WTC11 (cell line): ENCODE measurements at regions not wholly inside any gene's neighbourhood (a gene's known extent, or its start where the extent isn't known, plus 50 kb on each side); places are given as distances from the start of the nearest gene placed in this dataset.

Experiments
- ATAC-seq: fragments of 200-7000 bp; cut with Tn5 transposase; 2 replicates; pipeline ENCODE4 v1.10.0; 2021; ENCODE audit warnings: mild to moderate bottlenecking, moderate library complexity
- CTCF ChIA-PET: fragments of 300-600 bp; sonication (Branson Sonifier 250); formaldehyde crosslinking; loops from one replicate; lab custom pipeline; 2021; ENCODE audit warnings: antibody characterized with exemption; lab: Charles Lee
- POLR2A ChIA-PET: fragments of 350-600 bp; sonication (Branson Sonifier 250); formaldehyde crosslinking; loops from one replicate; lab custom pipeline; 2021; ENCODE audit warnings: antibody characterized with exemption; lab: Charles Lee
- DNase-seq: peaks from one replicate; pipeline ENCODE4 v3.0.0; 2021; ENCODE audit warnings: low spot score
- H3K27ac Mint-ChIP-seq: 2 replicates; pipeline ENCODE4 v1.8.0; 2021; ENCODE audit warnings: mixed read lengths
- H3K27me3 Mint-ChIP-seq: 2 replicates; pipeline ENCODE4 v1.8.0; 2021; ENCODE audit warnings: low read depth, mild to moderate bottlenecking, moderate library complexity, mixed read lengths
- H3K36me3 Mint-ChIP-seq: 2 replicates; pipeline ENCODE4 v1.8.0; 2021; ENCODE audit warnings: mixed read lengths
- H3K4me1 Mint-ChIP-seq: 2 replicates; pipeline ENCODE4 v1.8.0; 2022; ENCODE audit warnings: mixed read lengths
- H3K4me3 Mint-ChIP-seq: 2 replicates; pipeline ENCODE4 v1.8.0; 2021; ENCODE audit warnings: mild to moderate bottlenecking, moderate library complexity, mixed read lengths
- H3K9me3 Mint-ChIP-seq: 2 replicates; pipeline ENCODE4 v1.8.0; 2021; ENCODE audit warnings: mixed read lengths
- ARID4B ChIP-seq: sonication (generic); formaldehyde crosslinking; IDR thresholded peaks from 2 replicates; pipeline ENCODE4 v1.8.0; 2023; ENCODE audit warnings: missing genetic modification reagents, mild to moderate bottlenecking, borderline replicate concordance
- ATF3 ChIP-seq: sonication (generic); formaldehyde crosslinking; conservative IDR thresholded peaks from 2 replicates; pipeline ENCODE4 v1.8.1; 2022; ENCODE audit warnings: mild to moderate bottlenecking, missing genetic modification reagents
- CREB1 ChIP-seq: sonication (generic); formaldehyde crosslinking; IDR thresholded peaks from 2 replicates; pipeline ENCODE4 v1.8.0; 2023; ENCODE audit warnings: mild to moderate bottlenecking, missing genetic modification reagents
- FOXP1 ChIP-seq: sonication (generic); formaldehyde crosslinking; IDR thresholded peaks from 2 replicates; pipeline ENCODE4 v1.8.0; 2022; ENCODE audit warnings: missing genetic modification reagents, mild to moderate bottlenecking, moderate library complexity, borderline replicate concordance
- HMGXB4 ChIP-seq: sonication (generic); formaldehyde crosslinking; IDR thresholded peaks from 2 replicates; pipeline ENCODE4 v1.8.1; 2023; ENCODE audit warnings: mild to moderate bottlenecking, moderate library complexity, missing genetic modification reagents
- JUN ChIP-seq: sonication (generic); formaldehyde crosslinking; IDR thresholded peaks from 2 replicates; pipeline ENCODE4 v1.8.0; 2023; ENCODE audit warnings: mild to moderate bottlenecking, missing genetic modification reagents
- NFATC4 ChIP-seq: fragments of 250-450 bp; sonication (Bioruptor Pico); IDR thresholded peaks from 2 replicates; pipeline ENCODE4 v1.9.0; 2021; ENCODE audit warnings: mild to moderate bottlenecking
- NFYB ChIP-seq: sonication (generic); formaldehyde crosslinking; conservative IDR thresholded peaks from 2 replicates; pipeline ENCODE4 v1.8.0; 2022; ENCODE audit warnings: low read depth, missing genetic modification reagents
- NR2C2 ChIP-seq: sonication (generic); formaldehyde crosslinking; IDR thresholded peaks from 2 replicates; pipeline ENCODE4 v1.8.0; 2022; ENCODE audit warnings: mild to moderate bottlenecking, missing genetic modification reagents
- PREB ChIP-seq: sonication (generic); formaldehyde crosslinking; IDR thresholded peaks from 2 replicates; pipeline ENCODE4 v1.8.1; 2022; ENCODE audit warnings: mild to moderate bottlenecking, missing genetic modification reagents, moderate library complexity, borderline replicate concordance
- PRRX2 ChIP-seq: fragments of 250-450 bp; sonication (Bioruptor Pico); IDR thresholded peaks from 2 replicates; pipeline ENCODE4 v1.8.0; 2021; ENCODE audit warnings: mild to moderate bottlenecking
- RELA ChIP-seq: sonication (generic); formaldehyde crosslinking; IDR thresholded peaks from 2 replicates; pipeline ENCODE4 v1.8.1; 2022; ENCODE audit warnings: missing genetic modification reagents, mild to moderate bottlenecking, borderline replicate concordance
- RORB ChIP-seq: fragments of 250-450 bp; sonication (Bioruptor Pico); IDR thresholded peaks from 2 replicates; pipeline ENCODE4 v1.9.0; 2021; ENCODE audit warnings: mild to moderate bottlenecking
- STAT6 ChIP-seq: sonication (generic); formaldehyde crosslinking; conservative IDR thresholded peaks from 2 replicates; pipeline ENCODE4 v1.8.1; 2023; ENCODE audit warnings: mild to moderate bottlenecking, low read depth, missing genetic modification reagents, moderate library complexity
- TP53 ChIP-seq: sonication (generic); formaldehyde crosslinking; IDR thresholded peaks from 2 replicates; pipeline ENCODE4 v1.8.1; 2023; ENCODE audit warnings: mild to moderate bottlenecking, missing genetic modification reagents
- USF1 ChIP-seq: sonication (generic); formaldehyde crosslinking; IDR thresholded peaks from 2 replicates; pipeline ENCODE4 v1.8.0; 2022; ENCODE audit warnings: mild to moderate bottlenecking, missing genetic modification reagents
- ZNF219 ChIP-seq: sonication (generic); formaldehyde crosslinking; IDR thresholded peaks from 2 replicates; pipeline ENCODE4 v1.8.0; 2023; ENCODE audit warnings: missing genetic modification reagents, mild to moderate bottlenecking, borderline replicate concordance
- ZNF263 ChIP-seq: sonication (generic); formaldehyde crosslinking; IDR thresholded peaks from 2 replicates; pipeline ENCODE4 v1.8.1; 2022; ENCODE audit warnings: low read depth, mild to moderate bottlenecking, moderate library complexity, missing genetic modification reagents
- ZNF512 ChIP-seq: sonication (generic); formaldehyde crosslinking; IDR thresholded peaks from 2 replicates; pipeline ENCODE4 v1.8.1; 2022; ENCODE audit warnings: missing genetic modification reagents, borderline replicate concordance
- ZSCAN18 ChIP-seq: fragments of 250-450 bp; sonication (Bioruptor Pico); IDR thresholded peaks from 2 replicates; pipeline ENCODE4 v2.1.2; 2022; ENCODE audit warnings: mild to moderate bottlenecking, moderate library complexity

- ATAC-seq = no peak
- Mint-ChIP-seq H3K27ac (no peak overlapping the region), H3K4me1 (peaks cover 20% of the 10 kb centered on the region), H3K27me3 (no peaks in the 10 kb centered on the region), H3K36me3 (peaks cover 3% of the 10 kb centered on the region), H3K9me3 (peaks cover 24% of the 10 kb centered on the region), H3K4me3 (no peak overlapping the region)
- no peak for DNase-seq
- POLR2A ChIA-PET = no interaction called here
- CTCF ChIA-PET = no interaction called here
- TF ChIP-seq CREB1 (no peak), ZSCAN18 (CRISPR knock-in tag) (no peak), JUN (CRISPR knock-in tag) (no peak), PREB (CRISPR knock-in tag) (no peak), TP53 (CRISPR knock-in tag) (no peak), RORB (CRISPR knock-in tag) (no peak), NFYB (CRISPR knock-in tag) (no peak), NR2C2 (no peak), NFATC4 (no peak), USF1 (CRISPR knock-in tag) (no peak), PRRX2 (no peak), ZNF512 (CRISPR knock-in tag) (no peak), ARID4B (CRISPR knock-in tag) (no peak), STAT6 (CRISPR knock-in tag) (no peak), ZNF263 (CRISPR knock-in tag) (no peak), FOXP1 (CRISPR knock-in tag) (no peak), ATF3 (CRISPR knock-in tag) (no peak), RELA (CRISPR knock-in tag) (no peak), ZNF219 (CRISPR knock-in tag) (no peak), HMGXB4 (CRISPR knock-in tag) (no peak)
These were observed 571.7 kb downstream of the RPS29 start for GRCh38 chr14:49014476-49014875.
